ENCODE measurements at regions not wholly inside any gene's neighbourhood (a gene's known extent, or its start where the extent isn't known, plus 50 kb on each side); places are given as distances from the start of the nearest gene placed in this dataset.
"Not testable (repeated sequence)": the region's sequence is repeated elsewhere in the genome, so short reads cannot be mapped to it uniquely, and the experiment has no call there.

DNA sequence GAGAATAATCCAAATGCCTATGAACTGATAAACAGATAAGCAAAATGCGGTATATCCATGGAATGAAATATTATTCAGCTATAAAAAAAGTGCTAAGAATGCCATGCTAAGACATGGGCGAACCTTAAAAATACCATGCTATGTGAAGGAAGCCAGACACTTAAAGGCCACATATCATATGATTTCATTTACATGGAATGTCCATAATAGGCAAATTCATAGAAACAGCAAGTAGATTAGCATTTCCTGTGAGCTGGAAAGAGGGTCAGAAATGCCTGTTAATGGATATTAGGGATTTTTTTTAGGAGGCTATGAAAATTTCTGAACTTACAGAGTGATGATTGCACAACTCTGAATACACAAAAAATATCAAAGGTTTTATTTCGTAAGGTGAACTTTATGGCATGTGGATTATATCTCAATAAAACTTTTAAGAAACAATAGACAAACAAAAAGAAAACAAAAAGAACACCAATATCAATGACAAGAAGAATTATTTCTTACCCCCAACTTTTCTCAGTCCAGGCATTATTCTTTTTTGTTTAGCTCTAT, 1207.7 kb downstream of the SUCLG1 start:
- ATAC-seq, result no peak
- Histone ChIP-seq H3K4me1 (no peaks in the 10 kb centered on the region), H3K27me3 (ENCODE audit: low read depth) (no peaks in the 10 kb centered on the region), H3K4me3 (no peak overlapping the region), H3K36me3 (no peaks in the 10 kb centered on the region), H3K27ac (no peak overlapping the region), H3K9me3 (no peaks in the 10 kb centered on the region)
- TF ChIP-seq, protein P1, sequence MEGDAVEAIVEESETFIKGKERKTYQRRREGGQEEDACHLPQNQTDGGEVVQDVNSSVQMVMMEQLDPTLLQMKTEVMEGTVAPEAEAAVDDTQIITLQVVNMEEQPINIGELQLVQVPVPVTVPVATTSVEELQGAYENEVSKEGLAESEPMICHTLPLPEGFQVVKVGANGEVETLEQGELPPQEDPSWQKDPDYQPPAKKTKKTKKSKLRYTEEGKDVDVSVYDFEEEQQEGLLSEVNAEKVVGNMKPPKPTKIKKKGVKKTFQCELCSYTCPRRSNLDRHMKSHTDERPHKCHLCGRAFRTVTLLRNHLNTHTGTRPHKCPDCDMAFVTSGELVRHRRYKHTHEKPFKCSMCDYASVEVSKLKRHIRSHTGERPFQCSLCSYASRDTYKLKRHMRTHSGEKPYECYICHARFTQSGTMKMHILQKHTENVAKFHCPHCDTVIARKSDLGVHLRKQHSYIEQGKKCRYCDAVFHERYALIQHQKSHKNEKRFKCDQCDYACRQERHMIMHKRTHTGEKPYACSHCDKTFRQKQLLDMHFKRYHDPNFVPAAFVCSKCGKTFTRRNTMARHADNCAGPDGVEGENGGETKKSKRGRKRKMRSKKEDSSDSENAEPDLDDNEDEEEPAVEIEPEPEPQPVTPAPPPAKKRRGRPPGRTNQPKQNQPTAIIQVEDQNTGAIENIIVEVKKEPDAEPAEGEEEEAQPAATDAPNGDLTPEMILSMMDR (IDR thresholded peaks at IDR 0.05), result no peak
- intact Hi-C loops (cut with DNase I), result no loop called here
- DNase-seq, result no peak

DNA sequence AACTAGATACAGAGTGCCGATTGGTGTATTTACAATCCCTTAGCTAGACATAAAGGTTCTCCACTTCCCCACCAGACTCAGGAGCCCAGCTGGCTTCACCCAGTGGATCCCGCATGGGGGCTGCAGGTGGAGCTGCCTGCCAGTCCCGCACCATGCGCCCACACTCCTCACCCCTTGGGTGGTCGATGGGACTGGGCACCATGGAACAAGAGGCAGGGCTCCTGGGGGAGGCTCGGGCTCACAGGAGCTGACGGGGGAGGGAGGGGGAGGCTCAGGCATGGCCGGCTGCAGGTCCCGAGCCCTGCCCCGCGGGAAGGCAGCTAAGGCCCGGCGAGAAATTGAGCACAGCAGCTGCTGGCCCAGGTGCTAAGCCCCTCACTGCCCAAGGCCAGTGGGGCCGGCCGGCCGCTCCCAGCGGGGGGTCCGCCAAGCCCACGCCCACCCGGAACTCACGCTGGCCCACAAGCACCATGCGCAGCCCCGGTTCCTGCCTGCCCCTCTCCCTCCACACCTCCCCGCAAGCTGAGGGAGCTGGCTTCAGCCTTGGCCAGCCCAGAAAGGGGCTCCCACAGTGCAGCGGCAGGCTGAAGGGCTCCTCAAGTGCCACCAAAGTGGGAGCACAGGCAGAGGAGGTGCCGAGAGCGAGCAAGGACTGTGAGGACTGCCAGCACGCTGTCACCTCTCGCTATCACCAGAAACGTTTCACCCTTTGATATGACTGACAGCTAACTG, 1213.1 kb downstream of the SUCLG1 start:
- intact Hi-C loops (cut with DNase I); H3K27me3 ChIP-seq (ENCODE audit: low read depth); H3K4me1 ChIP-seq; H3K9me3 ChIP-seq; ATAC-seq; H3K4me3 ChIP-seq; H3K27ac ChIP-seq; H3K36me3 ChIP-seq; DNase-seq: not testable (repeated sequence)

DNA sequence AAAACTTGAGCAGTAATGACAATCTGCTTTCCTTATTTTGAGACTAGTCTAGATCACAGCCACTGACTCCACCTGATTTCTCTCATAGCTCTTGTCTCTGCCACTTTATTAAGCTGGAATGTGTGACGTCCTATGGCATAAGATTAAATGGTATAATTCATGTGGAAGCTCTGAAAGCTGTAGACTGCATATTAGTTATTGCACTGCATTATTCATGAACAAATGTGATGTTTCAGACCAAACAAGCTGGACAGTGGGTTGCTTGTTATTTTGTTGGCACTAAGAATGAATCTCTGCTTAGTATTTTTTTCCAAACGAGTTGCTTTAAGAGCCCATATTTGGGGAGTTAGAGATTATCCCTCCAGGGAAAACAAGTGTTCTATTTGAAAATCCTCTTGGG, 1218.5 kb downstream of the SUCLG1 start:
- no peaks in the 10 kb centered on the region for H3K36me3 ChIP-seq
- no peak for ATAC-seq
- TF ChIP-seq, protein P1 (IDR thresholded peaks at IDR 0.05), result no peak
- no peaks in the 10 kb centered on the region for H3K27me3 ChIP-seq (ENCODE audit: low read depth)
- no peak overlapping the region for H3K4me3 ChIP-seq
- no peak for DNase-seq
- no peaks in the 10 kb centered on the region for H3K9me3 ChIP-seq
- intact Hi-C loops (cut with DNase I), result no loop called here
- H3K27ac ChIP-seq, result no peak overlapping the region
- H3K4me1 ChIP-seq, result no peaks in the 10 kb centered on the region

DNA sequence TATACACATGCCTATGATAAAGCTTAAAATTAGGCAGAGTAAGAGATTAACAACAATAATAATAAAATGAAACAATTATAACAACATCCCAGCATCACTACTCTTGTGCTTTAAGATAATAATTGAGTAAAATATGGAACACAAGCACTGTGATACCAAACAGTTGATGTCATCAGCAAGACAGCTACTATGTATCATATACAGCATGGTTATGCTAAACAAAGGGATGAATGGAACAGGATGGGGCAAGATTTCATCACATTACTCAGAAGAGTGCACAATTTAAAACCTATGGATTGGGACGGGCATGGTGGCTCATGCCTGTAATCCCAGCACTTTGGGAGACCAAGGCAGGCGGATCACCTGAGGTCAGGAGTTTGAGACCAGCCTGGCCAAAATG, 1221.0 kb downstream of the SUCLG1 start:
- Histone ChIP-seq H3K27me3 (ENCODE audit: low read depth) (no peaks in the 10 kb centered on the region), H3K36me3 (no peaks in the 10 kb centered on the region), H3K27ac (no peak overlapping the region), H3K4me3 (no peak overlapping the region), H3K4me1 (no peaks in the 10 kb centered on the region), H3K9me3 (no peaks in the 10 kb centered on the region)
- no peak for ATAC-seq
- TF ChIP-seq, protein P1 (IDR thresholded peaks at IDR 0.05), result no peak
- intact Hi-C loops (cut with DNase I), result no loop called here
- DNase-seq, result no peak

DNA sequence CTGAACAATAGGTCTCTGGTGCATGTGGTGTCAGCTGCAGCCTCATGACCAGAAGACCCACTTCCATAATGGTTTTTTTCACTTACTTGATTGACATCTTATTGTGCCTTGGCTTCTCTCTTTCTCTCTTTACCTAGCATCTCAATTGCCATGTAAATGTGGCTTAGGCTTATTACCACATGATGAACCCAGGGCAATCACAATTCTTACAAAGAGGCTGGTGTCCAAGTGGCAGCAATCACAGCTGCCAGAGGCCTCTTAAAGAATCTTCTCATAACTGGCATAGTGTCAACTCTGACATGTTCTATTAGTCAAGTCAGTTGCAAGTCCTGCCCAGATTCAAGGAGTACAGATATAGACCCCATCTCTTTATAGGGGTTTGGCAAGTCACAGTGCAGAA, 1224.8 kb downstream of the SUCLG1 start:
- ATAC-seq (no peak), DNase-seq (no peak)
- TF ChIP-seq, protein P1 (IDR thresholded peaks at IDR 0.05), result no peak
- intact Hi-C loops (cut with DNase I), result no loop called here
- no peaks in the 10 kb centered on the region for H3K36me3 ChIP-seq
- no peak overlapping the region for H3K4me3 ChIP-seq
- no peaks in the 10 kb centered on the region for H3K9me3 ChIP-seq
- H3K27me3 ChIP-seq (ENCODE audit: low read depth), result no peaks in the 10 kb centered on the region
- no peaks in the 10 kb centered on the region for H3K4me1 ChIP-seq
- no peak overlapping the region for H3K27ac ChIP-seq

DNA sequence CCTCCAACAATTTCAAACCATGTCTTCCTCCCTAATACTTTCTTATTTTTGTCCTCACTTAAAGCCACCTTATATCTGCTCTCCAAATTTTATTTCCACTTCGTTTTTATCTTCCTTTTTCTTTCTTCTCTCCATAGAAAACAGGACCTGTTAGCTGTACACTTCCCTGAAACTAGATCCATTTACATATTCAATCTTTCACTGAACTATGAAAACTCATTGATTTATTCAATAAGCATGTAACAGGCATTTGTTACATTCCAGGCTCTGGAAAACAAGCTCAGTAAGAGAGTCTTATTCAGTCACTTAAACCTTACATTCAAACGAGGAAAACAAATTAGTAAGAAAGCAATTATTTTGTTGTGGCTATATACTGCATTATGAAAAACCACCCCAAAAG, 1225.3 kb downstream of the SUCLG1 start:
- no peaks in the 10 kb centered on the region for H3K36me3 ChIP-seq
- TF ChIP-seq, protein P1 (IDR thresholded peaks at IDR 0.05), result no peak
- H3K4me3 ChIP-seq, result no peak overlapping the region
- ATAC-seq (no peak), DNase-seq (no peak)
- intact Hi-C loops (cut with DNase I), result no loop called here
- no peak overlapping the region for H3K27ac ChIP-seq
- no peaks in the 10 kb centered on the region for H3K4me1 ChIP-seq
- H3K27me3 ChIP-seq (ENCODE audit: low read depth), result no peaks in the 10 kb centered on the region
- H3K9me3 ChIP-seq, result no peaks in the 10 kb centered on the region
